Endodermal cell (in vitro differentiated cells): ENCODE measurements at regions not wholly inside any gene's neighbourhood (a gene's known extent, or its start where the extent isn't known, plus 50 kb on each side); places are given as distances from the start of the nearest gene placed in this dataset.

Experiments used
- DNase-seq: peaks from one replicate; pipeline ENCODE4 v3.0.0-alpha.2; 2017
- H3K27ac ChIP-seq: 2 replicates; pipeline ENCODE4 v1.5.1; 2013; ENCODE audit warnings: mild to moderate bottlenecking, low read depth, low read length, moderate library complexity
- H3K27me3 ChIP-seq: 2 replicates; pipeline ENCODE4 v1.6.1; 2013; ENCODE audit warnings: mild to moderate bottlenecking, low read length, moderate library complexity; ENCODE audit not compliant: insufficient read depth, control insufficient read depth, poor library complexity, severe bottlenecking
- H3K36me3 ChIP-seq: 2 replicates; pipeline ENCODE4 v1.7.0; 2013; ENCODE audit warnings: mild to moderate bottlenecking, low read length, moderate library complexity; ENCODE audit not compliant: control insufficient read depth, insufficient read depth
- H3K4me1 ChIP-seq: one replicate; pipeline ENCODE4 v1.7.0; 2013; ENCODE audit warnings: low read length; ENCODE audit not compliant: control insufficient read depth, insufficient read depth
- H3K4me3 ChIP-seq: 2 replicates; pipeline ENCODE4 v1.5.1; 2013; ENCODE audit warnings: mild to moderate bottlenecking, low read length, moderate library complexity
- H3K9ac ChIP-seq: 2 replicates; pipeline ENCODE4 v1.6.1; 2013; ENCODE audit warnings: mild to moderate bottlenecking, low read length, moderate library complexity; ENCODE audit not compliant: poor library complexity, severe bottlenecking; ENCODE audit errors: extremely low read depth
- H3K9me3 ChIP-seq: 2 replicates; pipeline ENCODE4 v1.6.1; 2013; ENCODE audit warnings: mild to moderate bottlenecking, low read length, moderate library complexity; ENCODE audit not compliant: control insufficient read depth
- H3K27ac Mint-ChIP-seq: 2 replicates; pipeline ENCODE4 v1.8.0; 2020; ENCODE audit warnings: mixed read lengths
- H3K27me3 Mint-ChIP-seq: 2 replicates; pipeline ENCODE4 v1.8.0; 2021; ENCODE audit warnings: mild to moderate bottlenecking, mixed read lengths; ENCODE audit not compliant: insufficient read depth
- H3K36me3 Mint-ChIP-seq: 2 replicates; pipeline ENCODE4 v1.8.0; 2020; ENCODE audit warnings: low read depth, mixed read lengths
- H3K4me1 Mint-ChIP-seq: 2 replicates; pipeline ENCODE4 v1.8.0; 2020; ENCODE audit warnings: mixed read lengths
- H3K4me3 Mint-ChIP-seq: 2 replicates; pipeline ENCODE4 v1.8.0; 2020; ENCODE audit warnings: mild to moderate bottlenecking, moderate library complexity, mixed read lengths
- H3K9me3 Mint-ChIP-seq: 2 replicates; pipeline ENCODE4 v1.8.0; 2020; ENCODE audit warnings: mild to moderate bottlenecking, mixed read lengths
- CTCF ChIP-seq: fragments of 200-600 bp; sonication (generic); conservative IDR thresholded peaks from 2 replicates; pipeline ENCODE4 v1.5.0; 2021; ENCODE audit warnings: antibody characterized with exemption, mild to moderate bottlenecking
- WGBS, 2 experiments: methylation state at CpG; one replicate each; pipeline versions ENCODE4 v1.1.5 to v1.1.7; 2013; ENCODE audit warnings: missing lambda C conversion rate in 2 of 2, mixed read lengths in 1 of 2; ENCODE audit not compliant: insufficient coverage in 1 of 2, insufficient read length in 1 of 2; 5-methylcytosine and 5-hydroxymethylcytosine counted together

GRCh38 chr3:105187344-105187743 lies 179.4 kb upstream of the ALCAM start:
- Histone ChIP-seq H3K27me3 (no peaks in the 10 kb centered on the region), H3K4me1 (no peaks in the 10 kb centered on the region), H3K4me3 (no peak overlapping the region), H3K27ac (no peak overlapping the region), H3K36me3 (no peaks in the 10 kb centered on the region), H3K9me3 (no peaks in the 10 kb centered on the region), H3K9ac (no peak overlapping the region)
- Mint-ChIP-seq H3K27ac (no peak overlapping the region), H3K4me3 (no peak overlapping the region), H3K27me3 (no peaks in the 10 kb centered on the region), H3K4me1 (no peaks in the 10 kb centered on the region), H3K36me3 (no peaks in the 10 kb centered on the region), H3K9me3 (peaks cover 19% of the 10 kb centered on the region)
- no peak for DNase-seq
- TF ChIP-seq CTCF, result no peak
- WGBS, 2 experiments, result 80% methylated on average over 1 of the region's 1 CpG; no CpG with 5 or more reads in 1 of the 2 experiments

- no peak overlapping the region for H3K4me3 Mint-ChIP-seq
- Histone ChIP-seq H3K9ac (no peak overlapping the region), H3K4me3 (no peak overlapping the region), H3K4me1 (no peaks in the 10 kb centered on the region), H3K27me3 (no peaks in the 10 kb centered on the region), H3K9me3 (no peaks in the 10 kb centered on the region), H3K27ac (no peak overlapping the region), H3K36me3 (no peaks in the 10 kb centered on the region)
- TF ChIP-seq CTCF, result no peak
- peaks cover 4% of the 10 kb centered on the region for H3K4me1 Mint-ChIP-seq
- H3K27ac Mint-ChIP-seq, result no peak overlapping the region
- peaks cover 8% of the 10 kb centered on the region for H3K9me3 Mint-ChIP-seq
- no peak for DNase-seq
- no peaks in the 10 kb centered on the region for H3K27me3 Mint-ChIP-seq
- H3K36me3 Mint-ChIP-seq, result no peaks in the 10 kb centered on the region
Measured at GRCh38 chr3:105195260-105195659, 171.4 kb upstream of the ALCAM start.

GRCh38 chr3:105197863-105198262 lies 168.8 kb upstream of the ALCAM start:
- H3K27me3 ChIP-seq, result no peaks in the 10 kb centered on the region
- no peak for DNase-seq
- 87 to 90% methylated on average over 2 of the region's 2 CpGs for WGBS, 2 experiments
- H3K36me3 ChIP-seq, result no peaks in the 10 kb centered on the region
- Mint-ChIP-seq H3K4me3 (no peak overlapping the region), H3K27ac (no peak overlapping the region), H3K27me3 (no peaks in the 10 kb centered on the region), H3K9me3 (peaks cover 1% of the 10 kb centered on the region), H3K4me1 (peaks cover 4% of the 10 kb centered on the region), H3K36me3 (no peaks in the 10 kb centered on the region)
- H3K9me3 ChIP-seq, result no peaks in the 10 kb centered on the region
- TF ChIP-seq CTCF, result no peak
- no peak overlapping the region for H3K4me3 ChIP-seq
- no peak overlapping the region for H3K9ac ChIP-seq
- no peaks in the 10 kb centered on the region for H3K4me1 ChIP-seq
- H3K27ac ChIP-seq, result no peak overlapping the region
